Endothelial cell of umbilical vein (primary cell): ENCODE measurements at regions not wholly inside any gene's neighbourhood (a gene's known extent, or its start where the extent isn't known, plus 50 kb on each side); places are given as distances from the start of the nearest gene placed in this dataset.

Experiments used
- BruUV-seq: library from RNA; stranded (reverse); fragments of 400-500 nt; replicated peaks from 2 replicates; lab custom pipeline; 2021; lab: Mats Ljungman, UMichigan
- CTCF ChIA-PET: fragments of 300-600, 350-600 bp; sonication (Branson Sonifier 250); formaldehyde crosslinking; loops from one replicate; lab custom pipeline; 2021; ENCODE audit warnings: antibody characterized with exemption, inconsistent platforms; lab: Charles Lee
- POLR2A ChIA-PET: fragments of 300-600, 350-600 bp; sonication (Branson Sonifier 250); formaldehyde crosslinking; loops from one replicate; lab custom pipeline; 2021; ENCODE audit warnings: antibody characterized with exemption, inconsistent platforms; lab: Charles Lee
- DNase-seq: peaks from one replicate; pipeline ENCODE4 v3.0.0-alpha.2; 2011; ENCODE audit warnings: low read depth, low spot score
- FAIRE-seq: peaks from 2 replicates; lab custom pipeline; 2011; peaks lifted over from hg19 to GRCh38; lab: Jason Lieb, UNC
- H2AFZ ChIP-seq: 2 replicates; pipeline ENCODE4 v1.6.0; 2012; ENCODE audit warnings: low read depth, low read length, control low read depth, inconsistent platforms
- H3K27ac ChIP-seq: 2 replicates; pipeline ENCODE4 v1.5.1; 2011; ENCODE audit warnings: low read depth, mild to moderate bottlenecking, control low read depth, low read length, moderate library complexity; ENCODE audit not compliant: insufficient read depth
- H3K27me3 ChIP-seq, 2 experiments: 2 replicates each; pipeline versions ENCODE4 v1.6.0 to v1.6.1; 2011; ENCODE audit warnings: low read length in 2 of 2, mixed read lengths in 1 of 2; ENCODE audit not compliant: control insufficient read depth in 2 of 2, insufficient read depth in 2 of 2
- H3K36me3 ChIP-seq, 2 experiments: 2 replicates in 1 of 2; 3 replicates in 1 of 2; pipeline ENCODE4 v1.5.1; 2011; ENCODE audit warnings: low read length in 2 of 2, mild to moderate bottlenecking in 1 of 2, moderate library complexity in 1 of 2; ENCODE audit not compliant: control insufficient read depth in 2 of 2, insufficient read depth in 2 of 2; ENCODE audit errors: extremely low read depth in 1 of 2
- H3K4me1 ChIP-seq: 3 replicates; pipeline ENCODE4 v1.5.1; 2011; ENCODE audit warnings: mild to moderate bottlenecking, low read length; ENCODE audit not compliant: control insufficient read depth, insufficient read depth; ENCODE audit errors: extremely low read depth
- H3K4me2 ChIP-seq: 2 replicates; pipeline ENCODE4 v1.6.1; 2011; ENCODE audit warnings: low read length, control low read depth, mixed read lengths; ENCODE audit not compliant: insufficient read depth
- H3K4me3 ChIP-seq, 3 experiments: fragments of 200-600 bp in 1 of 3; sonication (generic), shearing (Covaris generic) in 1 of 3; replicated peaks in 1 of 3; 2 replicates each; pipeline ENCODE4 v1.5.1; 2011 to 2016; ENCODE audit warnings: control low read depth in 3 of 3, low read length in 3 of 3, mild to moderate bottlenecking in 2 of 3, inconsistent platforms in 1 of 3, low read depth in 1 of 3, moderate library complexity in 1 of 3; ENCODE audit not compliant: insufficient read depth in 1 of 3
- H3K79me2 ChIP-seq: 2 replicates; pipeline ENCODE4 v1.6.0; 2012; ENCODE audit warnings: low read length, inconsistent platforms; ENCODE audit not compliant: control insufficient read depth, insufficient read depth
- H3K9ac ChIP-seq: replicated peaks from 2 replicates; pipeline ENCODE3; 2011; ENCODE audit warnings: low read length, control low read depth; ENCODE audit not compliant: insufficient read depth; ENCODE audit errors: extremely low read depth
- H3K9me1 ChIP-seq: replicated peaks from 3 replicates; pipeline ENCODE4 v1.6.0; 2011; ENCODE audit warnings: mild to moderate bottlenecking, low read length; ENCODE audit not compliant: control insufficient read depth, insufficient read depth; ENCODE audit errors: extremely low read depth
- H3K9me3 ChIP-seq: replicated peaks from 2 replicates; pipeline ENCODE4 v1.5.1; 2012; ENCODE audit warnings: low read length, inconsistent platforms; ENCODE audit not compliant: control insufficient read depth, insufficient read depth
- H4K20me1 ChIP-seq: replicated peaks from 2 replicates; pipeline ENCODE3; 2011; ENCODE audit warnings: mild to moderate bottlenecking, low read length; ENCODE audit not compliant: control insufficient read depth, insufficient read depth; ENCODE audit errors: extremely low read depth
- EZH2 ChIP-seq: IDR thresholded peaks from 2 replicates; pipeline ENCODE4 v1.6.1; 2012; ENCODE audit warnings: borderline replicate concordance, low read depth, mild to moderate bottlenecking, moderate library complexity, low read length, inconsistent platforms; ENCODE audit not compliant: severe bottlenecking
- FOS ChIP-seq: IDR thresholded peaks from 2 replicates; pipeline ENCODE4 v1.6.1; 2011; ENCODE audit warnings: mild to moderate bottlenecking, low read length, moderate library complexity, borderline replicate concordance; ENCODE audit not compliant: insufficient read depth
- GATA2 ChIP-seq: IDR thresholded peaks from 2 replicates; pipeline ENCODE4 v1.7.0; 2011; ENCODE audit warnings: low read depth, mild to moderate bottlenecking, moderate library complexity, mixed read lengths, low read length; ENCODE audit not compliant: insufficient read length, insufficient read depth
- JUN ChIP-seq: IDR thresholded peaks from 2 replicates; pipeline ENCODE4 v1.6.1; 2011; ENCODE audit warnings: borderline replicate concordance, low read depth; ENCODE audit not compliant: insufficient read length, insufficient read depth
- MYC ChIP-seq: IDR thresholded peaks from one replicate; pipeline ENCODE4 v1.6.1; 2011; ENCODE audit warnings: mild to moderate bottlenecking, low read depth, low read length
- POLR2A ChIP-seq: IDR thresholded peaks from 2 replicates; pipeline ENCODE4 v1.6.1; 2012; ENCODE audit warnings: low read depth, mild to moderate bottlenecking, control low read depth, low read length
- POLR2AphosphoS5 ChIP-seq: IDR thresholded peaks from 2 replicates; pipeline ENCODE4 v1.6.1; 2012; ENCODE audit warnings: low read depth, mild to moderate bottlenecking, control low read depth, low read length, moderate library complexity; ENCODE audit not compliant: insufficient read depth
- dilution Hi-C: fragments of 300-500 bp; cut with MboI; formaldehyde crosslinking; loops from one replicate; pipeline ENCODE4 v1.15.0; 2019; ENCODE audit warnings: low sequenced_read_pairs; ENCODE audit not compliant: extremely low pct_ligation_motif_present
- intact Hi-C: fragments of 100-400 bp; cut with micrococcal nuclease; formaldehyde crosslinking; loops from one replicate; pipeline ENCODE4 v1.10.0; 2022
- TF ChIP-seq, protein P1 (sequence below), 2 donors: IDR thresholded peaks; 1 replicate in 1 of 2; 2 replicates in 1 of 2; pipeline ENCODE4 v1.5.1; 2011; ENCODE audit warnings: low read length in 2 of 2, mild to moderate bottlenecking in 2 of 2, moderate library complexity in 2 of 2, control low read depth in 1 of 2, inconsistent platforms in 1 of 2, low read depth in 1 of 2; ENCODE audit not compliant: insufficient read depth in 1 of 2; ENCODE audit errors: extremely low read depth in 1 of 2
- TF ChIP-seq, protein P2 (sequence below): IDR thresholded peaks from 2 replicates; pipeline ENCODE4 v1.6.1; 2011; ENCODE audit not compliant: insufficient read depth, insufficient read length

DNA sequence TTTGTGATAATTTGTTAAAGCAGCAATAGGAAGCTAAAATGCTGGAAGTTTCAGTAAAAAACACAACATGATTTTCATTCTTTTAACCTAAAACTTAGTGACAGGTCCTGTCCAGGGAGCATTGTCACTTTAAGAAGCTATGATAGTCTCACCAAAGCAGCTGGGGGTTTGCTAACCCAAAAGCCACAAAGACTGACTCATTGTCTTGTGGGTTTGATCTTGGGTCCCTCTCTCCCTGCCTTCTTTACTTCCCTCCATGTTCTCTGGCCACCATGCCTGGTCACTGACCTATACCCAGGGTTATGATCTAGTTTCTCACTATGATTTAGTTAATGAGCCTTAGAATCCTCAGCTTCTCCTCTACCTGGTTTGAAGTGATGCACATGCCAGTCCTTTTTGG is 213.5 kb upstream of the PTGFR start:
- ChIA-PET POLR2A (no interaction called here), CTCF (no interaction called here)
- DNase-seq, result no peak
- no peak overlapping the region for H2AFZ ChIP-seq
- no peak overlapping the region for H3K9ac ChIP-seq
- no peaks in the 10 kb centered on the region for H4K20me1 ChIP-seq
- BruUV-seq, result no TSS peak
- FAIRE-seq, result no peak
- dilution Hi-C loops (no loop called here), intact Hi-C loops (no loop called here)
- no peak overlapping the region for H3K4me2 ChIP-seq
- H3K9me3 ChIP-seq, result no peaks in the 10 kb centered on the region
- no peak overlapping the region for H3K4me3 ChIP-seq
- TF ChIP-seq MYC, result no peak
- TF ChIP-seq POLR2AphosphoS5, result no peak
- no peak for TF ChIP-seq GATA2
- TF ChIP-seq, protein P1, sequence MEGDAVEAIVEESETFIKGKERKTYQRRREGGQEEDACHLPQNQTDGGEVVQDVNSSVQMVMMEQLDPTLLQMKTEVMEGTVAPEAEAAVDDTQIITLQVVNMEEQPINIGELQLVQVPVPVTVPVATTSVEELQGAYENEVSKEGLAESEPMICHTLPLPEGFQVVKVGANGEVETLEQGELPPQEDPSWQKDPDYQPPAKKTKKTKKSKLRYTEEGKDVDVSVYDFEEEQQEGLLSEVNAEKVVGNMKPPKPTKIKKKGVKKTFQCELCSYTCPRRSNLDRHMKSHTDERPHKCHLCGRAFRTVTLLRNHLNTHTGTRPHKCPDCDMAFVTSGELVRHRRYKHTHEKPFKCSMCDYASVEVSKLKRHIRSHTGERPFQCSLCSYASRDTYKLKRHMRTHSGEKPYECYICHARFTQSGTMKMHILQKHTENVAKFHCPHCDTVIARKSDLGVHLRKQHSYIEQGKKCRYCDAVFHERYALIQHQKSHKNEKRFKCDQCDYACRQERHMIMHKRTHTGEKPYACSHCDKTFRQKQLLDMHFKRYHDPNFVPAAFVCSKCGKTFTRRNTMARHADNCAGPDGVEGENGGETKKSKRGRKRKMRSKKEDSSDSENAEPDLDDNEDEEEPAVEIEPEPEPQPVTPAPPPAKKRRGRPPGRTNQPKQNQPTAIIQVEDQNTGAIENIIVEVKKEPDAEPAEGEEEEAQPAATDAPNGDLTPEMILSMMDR (IDR thresholded peaks at IDR 0.05; ENCODE audit: extremely low read depth in 1 of 2, insufficient read depth in 1 of 2, low read depth in 1 of 2, low read length in 2 of 2), result no peak
- no peak for TF ChIP-seq JUN
- TF ChIP-seq, protein P2, sequence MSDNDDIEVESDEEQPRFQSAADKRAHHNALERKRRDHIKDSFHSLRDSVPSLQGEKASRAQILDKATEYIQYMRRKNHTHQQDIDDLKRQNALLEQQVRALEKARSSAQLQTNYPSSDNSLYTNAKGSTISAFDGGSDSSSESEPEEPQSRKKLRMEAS, result no peak
- TF ChIP-seq FOS, result no peak
- TF ChIP-seq EZH2, result no peak
- no peak for TF ChIP-seq POLR2A
- H3K79me2 ChIP-seq, result no peaks in the 10 kb centered on the region
- no peak overlapping the region for H3K27ac ChIP-seq
- H3K4me1 ChIP-seq, result peaks cover 2% of the 10 kb centered on the region
- peaks cover 2% of the 10 kb centered on the region in 2 experiments for H3K27me3 ChIP-seq
- no peaks in the 10 kb centered on the region for H3K9me1 ChIP-seq
- H3K36me3 ChIP-seq, result no peaks in the 10 kb centered on the region
